ENCODE measurements at regions not wholly inside any gene's neighbourhood (a gene's known extent, or its start where the extent isn't known, plus 50 kb on each side); places are given as distances from the start of the nearest gene placed in this dataset.
"Not testable (repeated sequence)": the region's sequence is repeated elsewhere in the genome, so short reads cannot be mapped to it uniquely, and the experiment has no call there.

- not testable (repeated sequence) for H3K27ac ChIP-seq (ENCODE audit: low read depth, low read length); H3K9ac ChIP-seq (ENCODE audit: low read depth in 1 of 3, low read length in 3 of 3); H3K27me3 ChIP-seq (ENCODE audit: control insufficient read depth in 3 of 3, insufficient read depth in 3 of 3, low read length in 3 of 3); H3K4me3 ChIP-seq (ENCODE audit: low read length in 3 of 3); H3K9me3 ChIP-seq (ENCODE audit: control insufficient read depth in 3 of 3, low read length in 3 of 3); H3K4me1 ChIP-seq (ENCODE audit: control insufficient read depth in 3 of 3, insufficient read depth in 3 of 3, low read length in 3 of 3); H3K36me3 ChIP-seq (ENCODE audit: control insufficient read depth in 3 of 3, insufficient read depth in 3 of 3, low read length in 3 of 3)
Measured at GRCh38 chr18:71030085-71030484, 741.2 kb downstream of the SOCS6 start.

GRCh38 chr18:71028285-71028762 is 739.5 kb downstream of the SOCS6 start:
- Histone ChIP-seq H3K27me3 (ENCODE audit: control insufficient read depth in 3 of 3, insufficient read depth in 3 of 3, low read length in 3 of 3) (no peaks in the 10 kb centered on the region), H3K27ac (ENCODE audit: low read depth, low read length) (no peak overlapping the region), H3K4me3 (ENCODE audit: low read length in 3 of 3) (no peak overlapping the region), H3K9me3 (ENCODE audit: control insufficient read depth in 3 of 3, low read length in 3 of 3) (peaks cover 0 to 2% (median 0%) of the 10 kb centered on the region in 3 donors), H3K4me1 (ENCODE audit: control insufficient read depth in 3 of 3, insufficient read depth in 3 of 3, low read length in 3 of 3) (no peaks in the 10 kb centered on the region), H3K9ac (ENCODE audit: low read depth in 1 of 3, low read length in 3 of 3) (no peak overlapping the region), H3K36me3 (ENCODE audit: control insufficient read depth in 3 of 3, insufficient read depth in 3 of 3, low read length in 3 of 3) (no peaks in the 10 kb centered on the region)

- H3K4me1 ChIP-seq (ENCODE audit: control insufficient read depth in 3 of 3, insufficient read depth in 3 of 3, low read length in 3 of 3), result no peaks in the 10 kb centered on the region
- no peak overlapping the region for H3K27ac ChIP-seq (ENCODE audit: low read depth, low read length)
- H3K27me3 ChIP-seq (ENCODE audit: control insufficient read depth in 3 of 3, insufficient read depth in 3 of 3, low read length in 3 of 3), result no peaks in the 10 kb centered on the region
- no peak overlapping the region for H3K9ac ChIP-seq (ENCODE audit: low read depth in 1 of 3, low read length in 3 of 3)
- peaks cover 0 to 2% (median 0%) of the 10 kb centered on the region in 3 donors for H3K9me3 ChIP-seq (ENCODE audit: control insufficient read depth in 3 of 3, low read length in 3 of 3)
- no peaks in the 10 kb centered on the region for H3K36me3 ChIP-seq (ENCODE audit: control insufficient read depth in 3 of 3, insufficient read depth in 3 of 3, low read length in 3 of 3)
- H3K4me3 ChIP-seq (ENCODE audit: low read length in 3 of 3), result no peak overlapping the region
Measured at GRCh38 chr18:71027531-71027930, 738.7 kb downstream of the SOCS6 start.

- no peak overlapping the region for H3K9ac ChIP-seq (ENCODE audit: low read depth in 1 of 3, low read length in 3 of 3)
- no peak overlapping the region for H3K27ac ChIP-seq (ENCODE audit: low read depth, low read length)
- no peaks in the 10 kb centered on the region for H3K36me3 ChIP-seq (ENCODE audit: control insufficient read depth in 3 of 3, insufficient read depth in 3 of 3, low read length in 3 of 3)
- peaks cover 0 to 2% (median 0%) of the 10 kb centered on the region in 3 donors for H3K9me3 ChIP-seq (ENCODE audit: control insufficient read depth in 3 of 3, low read length in 3 of 3)
- H3K27me3 ChIP-seq (ENCODE audit: control insufficient read depth in 3 of 3, insufficient read depth in 3 of 3, low read length in 3 of 3), result no peaks in the 10 kb centered on the region
- no peak overlapping the region for H3K4me3 ChIP-seq (ENCODE audit: low read length in 3 of 3)
- H3K4me1 ChIP-seq (ENCODE audit: control insufficient read depth in 3 of 3, insufficient read depth in 3 of 3, low read length in 3 of 3), result no peaks in the 10 kb centered on the region
Measured at GRCh38 chr18:71025505-71026225, 736.8 kb downstream of the SOCS6 start.

GRCh38 chr18:71022389-71022788 is 733.5 kb downstream of the SOCS6 start:
- Histone ChIP-seq H3K4me1 (ENCODE audit: control insufficient read depth in 3 of 3, insufficient read depth in 3 of 3, low read length in 3 of 3) (no peaks in the 10 kb centered on the region), H3K36me3 (ENCODE audit: control insufficient read depth in 3 of 3, insufficient read depth in 3 of 3, low read length in 3 of 3) (no peaks in the 10 kb centered on the region), H3K27ac (ENCODE audit: low read depth, low read length) (no peak overlapping the region), H3K27me3 (ENCODE audit: control insufficient read depth in 3 of 3, insufficient read depth in 3 of 3, low read length in 3 of 3) (no peaks in the 10 kb centered on the region), H3K9ac (ENCODE audit: low read depth in 1 of 3, low read length in 3 of 3) (no peak overlapping the region), H3K4me3 (ENCODE audit: low read length in 3 of 3) (no peak overlapping the region), H3K9me3 (ENCODE audit: control insufficient read depth in 3 of 3, low read length in 3 of 3) (no peaks in the 10 kb centered on the region)

- Histone ChIP-seq H3K27me3 (ENCODE audit: control insufficient read depth in 3 of 3, insufficient read depth in 3 of 3, low read length in 3 of 3) (no peaks in the 10 kb centered on the region), H3K9me3 (ENCODE audit: control insufficient read depth in 3 of 3, low read length in 3 of 3) (no peaks in the 10 kb centered on the region), H3K27ac (ENCODE audit: low read depth, low read length) (no peak overlapping the region), H3K4me3 (ENCODE audit: low read length in 3 of 3) (no peak overlapping the region), H3K4me1 (ENCODE audit: control insufficient read depth in 3 of 3, insufficient read depth in 3 of 3, low read length in 3 of 3) (no peaks in the 10 kb centered on the region), H3K9ac (ENCODE audit: low read depth in 1 of 3, low read length in 3 of 3) (no peak overlapping the region), H3K36me3 (ENCODE audit: control insufficient read depth in 3 of 3, insufficient read depth in 3 of 3, low read length in 3 of 3) (no peaks in the 10 kb centered on the region)
Measured at GRCh38 chr18:71021030-71021362, 732.2 kb downstream of the SOCS6 start.

- Histone ChIP-seq H3K4me1 (ENCODE audit: control insufficient read depth in 3 of 3, insufficient read depth in 3 of 3, low read length in 3 of 3) (no peaks in the 10 kb centered on the region), H3K9ac (ENCODE audit: low read depth in 1 of 3, low read length in 3 of 3) (no peak overlapping the region), H3K36me3 (ENCODE audit: control insufficient read depth in 3 of 3, insufficient read depth in 3 of 3, low read length in 3 of 3) (no peaks in the 10 kb centered on the region), H3K4me3 (ENCODE audit: low read length in 3 of 3) (no peak overlapping the region), H3K27ac (ENCODE audit: low read depth, low read length) (no peak overlapping the region), H3K9me3 (ENCODE audit: control insufficient read depth in 3 of 3, low read length in 3 of 3) (no peaks in the 10 kb centered on the region), H3K27me3 (ENCODE audit: control insufficient read depth in 3 of 3, insufficient read depth in 3 of 3, low read length in 3 of 3) (no peaks in the 10 kb centered on the region)
Measured at GRCh38 chr18:71020342-71021029, 731.6 kb downstream of the SOCS6 start.

- H3K4me3 ChIP-seq (ENCODE audit: low read length in 3 of 3), result no peak overlapping the region
- no peak overlapping the region for H3K27ac ChIP-seq (ENCODE audit: low read depth, low read length)
- no peaks in the 10 kb centered on the region for H3K9me3 ChIP-seq (ENCODE audit: control insufficient read depth in 3 of 3, low read length in 3 of 3)
- no peaks in the 10 kb centered on the region for H3K4me1 ChIP-seq (ENCODE audit: control insufficient read depth in 3 of 3, insufficient read depth in 3 of 3, low read length in 3 of 3)
- H3K27me3 ChIP-seq (ENCODE audit: control insufficient read depth in 3 of 3, insufficient read depth in 3 of 3, low read length in 3 of 3), result no peaks in the 10 kb centered on the region
- no peak overlapping the region for H3K9ac ChIP-seq (ENCODE audit: low read depth in 1 of 3, low read length in 3 of 3)
- no peaks in the 10 kb centered on the region for H3K36me3 ChIP-seq (ENCODE audit: control insufficient read depth in 3 of 3, insufficient read depth in 3 of 3, low read length in 3 of 3)
Measured at GRCh38 chr18:71018816-71019215, 730.0 kb downstream of the SOCS6 start.

GRCh38 chr18:71012789-71013188 is 723.9 kb downstream of the SOCS6 start:
- Histone ChIP-seq H3K9me3 (ENCODE audit: control insufficient read depth in 3 of 3, low read length in 3 of 3) (no peaks in the 10 kb centered on the region), H3K4me3 (ENCODE audit: low read length in 3 of 3) (no peak overlapping the region), H3K27me3 (ENCODE audit: control insufficient read depth in 3 of 3, insufficient read depth in 3 of 3, low read length in 3 of 3) (no peaks in the 10 kb centered on the region), H3K4me1 (ENCODE audit: control insufficient read depth in 3 of 3, insufficient read depth in 3 of 3, low read length in 3 of 3) (no peaks in the 10 kb centered on the region), H3K9ac (ENCODE audit: low read depth in 1 of 3, low read length in 3 of 3) (no peak overlapping the region), H3K36me3 (ENCODE audit: control insufficient read depth in 3 of 3, insufficient read depth in 3 of 3, low read length in 3 of 3) (no peaks in the 10 kb centered on the region), H3K27ac (ENCODE audit: low read depth, low read length) (no peak overlapping the region)

GRCh38 chr18:71011389-71011788 is 722.5 kb downstream of the SOCS6 start:
- no peak overlapping the region for H3K27ac ChIP-seq (ENCODE audit: low read depth, low read length)
- no peaks in the 10 kb centered on the region for H3K4me1 ChIP-seq (ENCODE audit: control insufficient read depth in 3 of 3, insufficient read depth in 3 of 3, low read length in 3 of 3)
- H3K9ac ChIP-seq (ENCODE audit: low read depth in 1 of 3, low read length in 3 of 3), result no peak overlapping the region
- H3K36me3 ChIP-seq (ENCODE audit: control insufficient read depth in 3 of 3, insufficient read depth in 3 of 3, low read length in 3 of 3), result no peaks in the 10 kb centered on the region
- no peaks in the 10 kb centered on the region for H3K27me3 ChIP-seq (ENCODE audit: control insufficient read depth in 3 of 3, insufficient read depth in 3 of 3, low read length in 3 of 3)
- no peak overlapping the region for H3K4me3 ChIP-seq (ENCODE audit: low read length in 3 of 3)
- H3K9me3 ChIP-seq (ENCODE audit: control insufficient read depth in 3 of 3, low read length in 3 of 3), result no peaks in the 10 kb centered on the region

All from skeletal muscle tissue (tissue), 3 donors.